ENCODE measurements at regions not wholly inside any gene's neighbourhood (a gene's known extent, or its start where the extent isn't known, plus 50 kb on each side); places are given as distances from the start of the nearest gene placed in this dataset.
"Not testable (repeated sequence)": the region's sequence is repeated elsewhere in the genome, so short reads cannot be mapped to it uniquely, and the experiment has no call there.

DNA sequence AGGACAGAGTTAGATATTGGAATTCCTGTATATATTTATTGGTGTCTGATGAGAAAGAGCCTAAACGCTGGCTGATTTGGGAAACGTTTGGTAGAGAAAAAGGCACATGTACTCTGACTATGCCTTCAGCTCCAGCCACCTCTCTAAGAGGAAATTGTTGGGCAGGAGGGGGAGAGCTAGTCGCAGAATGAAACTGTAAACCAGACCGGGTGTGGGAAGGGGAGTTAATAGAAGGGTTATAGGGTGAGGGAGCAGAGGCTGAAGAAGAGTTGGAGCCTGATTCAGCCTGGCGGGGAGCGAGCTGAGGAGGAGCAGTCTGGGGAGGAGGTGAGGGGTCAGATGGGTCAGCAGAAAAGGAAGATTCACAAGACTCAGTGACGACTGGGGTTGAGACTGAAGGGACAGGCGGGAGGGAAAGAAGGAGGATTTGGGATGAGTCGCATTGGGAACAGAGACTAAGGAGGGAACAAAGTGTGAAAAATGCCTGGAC lies 54.2 kb upstream of the RHOU start:
- DNase-seq: not testable (repeated sequence)

DNA sequence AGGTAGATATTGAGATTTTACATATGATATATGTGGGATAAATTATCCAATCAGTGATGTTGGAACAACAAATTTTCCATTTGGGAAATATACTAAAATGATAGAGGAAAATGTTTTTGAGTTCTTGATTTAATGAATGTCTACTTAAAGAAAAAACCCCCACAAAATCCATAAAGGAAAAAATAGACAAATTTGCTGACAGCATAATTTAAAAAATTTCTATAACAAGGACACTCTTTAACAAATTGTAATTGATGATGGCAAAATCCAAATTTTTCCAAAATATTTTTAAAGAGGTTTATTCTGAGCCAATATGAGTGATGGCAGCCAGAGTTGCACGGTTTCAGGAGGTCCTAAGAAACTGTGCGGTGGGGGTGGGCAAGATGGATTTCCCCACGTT lies 51.9 kb upstream of the RHOU start:
- DNase-seq: no peak

- DNase-seq: no peak
These were observed 50.7 kb upstream of the RHOU start for GRCh38 chr1:228684607-228685006.

GRCh38 chr1:228685081-228685660 lies 50.1 kb upstream of the RHOU start:
- DNase-seq: no peak

Data from activated CD4-positive, alpha-beta T cell treated with anti-CD3 and anti-CD28 coated beads, Interleukin-2, Interleukin-6, amounts not matched to agents 100 ng/mL and 50 ng/mL, durations not matched to agents 16 hours and 8 hours (primary cell).